KOPT-K1 (cell line): ENCODE measurements at regions not wholly inside any gene's neighbourhood (a gene's known extent, or its start where the extent isn't known, plus 50 kb on each side); places are given as distances from the start of the nearest gene placed in this dataset.
"Not testable (repeated sequence)": the region's sequence is repeated elsewhere in the genome, so short reads cannot be mapped to it uniquely, and the experiment has no call there.

Experiments
- H3K27ac ChIP-seq: fragments of 200-600 bp; sonication (generic); 2 replicates; pipeline ENCODE4 v1.5.1; 2016; ENCODE audit warnings: antibody characterized with exemption, mild to moderate bottlenecking, low read depth, low read length; ENCODE audit not compliant: poor library complexity, severe bottlenecking
- H3K36me3 ChIP-seq: fragments of 200-600 bp; sonication (generic); 2 replicates; pipeline ENCODE4 v1.5.1; 2017; ENCODE audit warnings: antibody characterized with exemption, mild to moderate bottlenecking, low read length, moderate library complexity; ENCODE audit not compliant: insufficient read depth
- H3K9me3 ChIP-seq: fragments of 200-600 bp; sonication (generic); 2 replicates; pipeline ENCODE4 v1.5.1; 2017; ENCODE audit warnings: antibody characterized with exemption, low read length, mild to moderate bottlenecking; ENCODE audit not compliant: insufficient read depth, poor library complexity, severe bottlenecking

DNA sequence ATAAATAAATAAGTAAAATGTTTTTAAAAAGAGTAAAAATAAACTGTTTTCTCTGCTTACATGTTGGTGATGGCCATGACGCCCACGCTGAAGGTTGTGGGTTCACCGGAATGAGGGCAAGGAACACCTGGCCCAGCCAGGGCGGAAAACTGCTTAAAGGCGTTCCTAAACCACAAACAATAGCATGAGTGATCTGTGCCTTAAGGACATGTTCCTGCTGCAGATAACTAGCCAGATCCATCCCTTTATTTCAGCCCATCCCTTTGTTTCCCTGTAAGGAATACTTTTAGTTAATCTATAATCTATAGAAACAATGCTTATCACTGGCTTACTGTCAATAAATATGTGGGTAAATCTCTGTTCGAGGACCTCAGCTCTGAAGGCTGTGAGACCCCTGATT is 63.3 kb upstream of the CEP78 start:
- not testable (repeated sequence) for H3K27ac ChIP-seq, H3K36me3 ChIP-seq, H3K9me3 ChIP-seq

DNA sequence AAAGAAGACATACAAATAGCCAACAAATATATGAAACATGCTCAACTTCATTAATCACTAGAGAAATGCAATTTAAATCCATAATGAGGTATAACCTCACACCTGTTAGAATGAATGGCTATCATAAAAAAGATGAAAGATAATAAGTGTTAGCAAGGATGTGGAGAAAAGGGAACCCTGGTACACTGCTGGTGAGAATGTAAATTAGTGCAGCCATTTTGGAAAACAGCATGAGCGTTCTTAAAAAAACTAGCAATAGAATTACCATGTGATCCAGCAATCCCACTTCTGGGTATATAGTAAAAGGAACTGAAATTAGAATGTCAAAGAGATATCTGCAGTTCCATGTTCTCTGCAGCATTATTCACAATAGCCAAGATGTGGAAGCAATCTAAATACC is 64.2 kb upstream of the CEP78 start:
- no peak overlapping the region for H3K27ac ChIP-seq
- no peaks in the 10 kb centered on the region for H3K9me3 ChIP-seq
- H3K36me3 ChIP-seq: no peaks in the 10 kb centered on the region

DNA sequence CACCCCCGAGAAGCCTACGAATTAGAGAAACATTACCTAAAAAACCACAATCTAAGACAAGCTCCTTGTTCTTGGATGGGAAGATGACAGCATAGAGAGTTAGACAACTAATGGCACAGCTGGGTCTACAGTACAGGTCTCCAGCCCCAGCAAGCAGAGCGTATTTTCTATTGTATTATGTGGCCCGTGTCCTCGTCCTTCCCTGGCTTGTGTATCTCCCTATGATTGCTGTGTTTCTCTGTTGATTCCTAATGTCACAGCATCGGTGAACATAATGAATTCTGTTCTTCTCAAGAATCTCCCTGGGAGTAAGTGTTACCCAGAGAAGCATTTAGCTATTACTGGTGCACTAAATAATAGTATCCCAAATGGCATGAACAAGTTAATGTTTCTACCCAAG is 66.8 kb upstream of the CEP78 start:
- Histone ChIP-seq H3K27ac (no peak overlapping the region), H3K9me3 (no peaks in the 10 kb centered on the region), H3K36me3 (no peaks in the 10 kb centered on the region)

DNA sequence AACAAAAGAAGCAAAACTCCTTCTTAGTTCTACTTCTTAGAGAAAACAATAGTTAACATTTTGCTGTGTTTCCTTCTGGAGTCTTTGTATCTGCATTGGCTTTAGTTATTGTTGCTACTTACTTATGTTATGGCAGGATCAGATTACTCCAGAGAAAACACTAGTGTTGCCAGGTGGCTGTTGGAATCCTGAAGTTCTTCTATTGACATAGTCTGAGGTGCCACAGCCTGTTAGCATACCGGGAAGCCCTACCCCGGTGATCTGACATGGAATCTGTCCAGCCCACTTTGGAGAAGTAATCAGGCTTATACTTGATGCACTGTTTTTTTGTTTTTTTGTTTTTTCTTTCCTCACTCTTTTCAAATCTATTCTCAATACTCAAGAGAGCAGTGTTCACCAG is 68.5 kb upstream of the CEP78 start:
- H3K9me3 ChIP-seq: peaks cover 11% of the 10 kb centered on the region
- no peak overlapping the region for H3K27ac ChIP-seq
- no peaks in the 10 kb centered on the region for H3K36me3 ChIP-seq

DNA sequence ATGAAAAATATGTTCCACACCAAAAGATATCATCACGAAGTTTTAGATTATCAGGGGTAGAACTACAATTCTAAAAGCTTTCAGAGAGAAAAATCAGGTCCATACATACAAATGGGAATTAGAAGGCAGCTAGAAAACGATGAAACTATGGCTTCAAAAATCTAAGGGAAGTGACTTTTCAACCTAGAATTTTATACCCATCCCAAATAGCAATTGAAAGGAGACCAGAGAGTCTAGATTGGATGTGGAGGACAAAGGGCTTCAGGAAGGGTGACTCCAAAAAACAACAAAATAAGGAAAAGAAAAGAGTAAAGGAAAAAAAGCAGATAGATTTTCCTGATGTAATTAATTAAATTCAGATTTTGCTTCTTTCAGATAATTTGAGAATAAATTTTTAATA is 72.0 kb upstream of the CEP78 start:
- Histone ChIP-seq H3K27ac (no peak overlapping the region), H3K9me3 (peaks cover 11% of the 10 kb centered on the region), H3K36me3 (no peaks in the 10 kb centered on the region)

DNA sequence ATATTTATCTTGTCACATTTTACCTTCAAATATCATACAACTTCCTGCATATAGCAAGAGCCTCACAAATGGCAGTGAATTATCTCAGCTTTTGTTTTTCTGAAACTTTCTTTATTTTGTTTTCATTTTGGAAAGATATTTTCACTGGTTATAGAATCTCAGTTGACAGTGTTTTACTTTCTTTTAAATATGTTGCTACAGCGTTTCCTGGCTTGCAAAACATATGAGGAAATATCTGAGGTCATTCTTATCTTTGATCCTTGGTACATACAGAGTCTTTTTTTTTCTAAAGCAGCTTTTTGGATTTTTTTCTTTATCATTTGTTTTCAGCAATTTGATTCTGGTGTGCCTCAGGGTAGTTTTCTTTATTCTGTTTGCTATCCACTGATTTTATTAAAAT is 77.6 kb upstream of the CEP78 start:
- H3K36me3 ChIP-seq: no peaks in the 10 kb centered on the region
- no peak overlapping the region for H3K27ac ChIP-seq
- peaks cover 4% of the 10 kb centered on the region for H3K9me3 ChIP-seq

DNA sequence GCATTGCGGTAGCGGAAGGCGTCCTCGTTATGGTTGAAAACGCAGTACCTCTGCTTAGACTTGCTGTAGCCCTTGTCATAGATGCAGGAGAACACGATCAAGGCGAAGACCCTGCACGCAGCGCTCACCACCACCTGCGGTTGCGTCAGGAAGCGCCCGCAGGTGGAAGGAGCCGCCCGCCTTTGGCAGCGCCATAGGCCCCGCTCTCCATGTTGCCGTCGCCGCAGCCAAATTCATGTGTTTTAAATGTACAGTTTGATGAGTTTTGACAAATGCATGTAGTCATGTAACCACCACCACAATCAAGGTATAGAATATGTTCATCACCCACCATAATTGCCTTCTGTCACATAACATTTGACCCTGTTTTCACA is 84.9 kb upstream of the CEP78 start:
- no peaks in the 10 kb centered on the region for H3K9me3 ChIP-seq
- no peak overlapping the region for H3K27ac ChIP-seq
- H3K36me3 ChIP-seq: no peaks in the 10 kb centered on the region

DNA sequence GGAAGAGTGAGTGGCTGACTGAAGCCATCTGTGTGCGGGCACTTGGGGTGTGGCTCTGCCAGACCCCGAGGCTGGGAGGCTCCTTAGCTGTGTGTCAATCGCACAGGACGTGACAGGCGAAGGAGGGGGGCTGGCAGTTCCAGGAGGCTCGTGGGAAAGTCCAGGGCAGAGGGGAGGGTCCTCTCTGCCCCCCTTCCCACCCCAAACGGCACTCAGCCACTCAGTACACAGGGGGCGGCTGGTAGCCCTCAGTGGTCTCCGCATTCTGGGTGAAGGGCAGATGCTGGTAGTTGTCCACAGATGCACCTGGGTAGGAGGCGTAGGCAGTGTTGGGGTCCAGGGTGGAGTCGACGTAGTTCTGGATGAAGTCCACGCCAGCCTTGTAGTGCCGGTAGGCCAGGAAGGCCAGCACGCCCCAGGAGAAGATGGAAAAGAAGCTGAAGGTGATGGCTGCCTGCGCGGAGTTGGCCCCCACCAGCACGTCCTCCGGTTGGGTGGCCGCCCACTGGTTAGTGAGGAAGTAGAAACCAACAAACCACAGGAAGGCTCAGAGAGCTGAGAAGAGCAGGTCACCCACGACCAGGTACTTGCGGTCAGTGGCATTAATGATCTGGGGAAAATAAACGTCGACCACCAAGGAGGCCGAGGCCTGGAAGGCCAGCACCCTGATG is 85.4 kb upstream of the CEP78 start:
- Histone ChIP-seq H3K27ac (no peak overlapping the region), H3K36me3 (no peaks in the 10 kb centered on the region), H3K9me3 (no peaks in the 10 kb centered on the region)

DNA sequence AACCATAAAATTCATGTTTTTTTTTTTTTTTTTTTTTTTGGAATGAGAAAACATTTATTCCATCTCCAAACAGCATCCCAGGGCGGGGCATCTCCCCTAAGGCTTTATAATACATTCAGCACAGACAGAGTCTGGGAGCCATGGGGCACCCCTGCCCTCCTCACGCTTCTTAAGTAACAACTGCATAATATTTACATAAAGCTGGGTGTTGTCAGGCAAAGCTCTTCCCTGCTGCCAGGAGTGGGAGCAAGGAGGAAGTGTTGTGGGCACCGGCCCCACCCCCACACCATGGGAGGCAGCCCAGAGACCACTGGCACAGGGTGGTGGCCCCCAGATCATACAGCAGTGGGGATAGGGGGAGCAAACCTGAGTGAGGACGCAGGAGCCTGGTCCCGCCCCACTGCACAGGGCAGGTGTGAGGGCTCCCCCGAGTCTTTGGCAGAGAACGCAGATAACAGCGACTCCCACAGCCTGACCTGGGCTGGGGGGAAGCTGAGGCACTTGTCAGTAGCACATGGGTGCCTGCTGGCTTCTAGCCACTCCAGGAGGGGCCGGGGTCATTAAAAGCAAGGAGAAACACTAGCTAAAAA is 86.1 kb upstream of the CEP78 start:
- Histone ChIP-seq H3K27ac (no peak overlapping the region), H3K9me3 (no peaks in the 10 kb centered on the region)

DNA sequence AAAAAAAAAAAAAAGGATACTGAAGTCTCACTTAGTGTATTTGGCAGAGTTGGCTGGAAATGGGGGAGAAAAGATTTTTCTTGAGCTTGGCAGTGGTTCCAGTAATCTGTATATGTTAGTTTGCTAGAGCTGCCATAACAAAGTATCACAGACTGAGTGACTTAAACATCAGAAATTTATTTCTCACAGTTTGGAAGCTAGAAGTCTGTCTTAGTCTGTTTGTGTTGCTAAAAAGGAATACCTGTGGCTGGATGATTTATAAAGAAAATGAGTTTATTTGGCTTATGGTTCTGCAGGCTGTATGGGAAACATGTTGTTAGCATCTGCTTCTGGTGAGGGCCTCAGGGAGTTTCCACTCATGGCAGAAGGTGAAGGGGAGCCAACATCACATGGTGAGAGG is 89.6 kb upstream of the CEP78 start:
- Histone ChIP-seq H3K36me3 (no peaks in the 10 kb centered on the region), H3K27ac (no peak overlapping the region), H3K9me3 (peaks cover 6% of the 10 kb centered on the region)

More for the DNA sequence above, 86.1 kb upstream of the CEP78 start:
- H3K36me3 ChIP-seq: no peaks in the 10 kb centered on the region

DNA sequence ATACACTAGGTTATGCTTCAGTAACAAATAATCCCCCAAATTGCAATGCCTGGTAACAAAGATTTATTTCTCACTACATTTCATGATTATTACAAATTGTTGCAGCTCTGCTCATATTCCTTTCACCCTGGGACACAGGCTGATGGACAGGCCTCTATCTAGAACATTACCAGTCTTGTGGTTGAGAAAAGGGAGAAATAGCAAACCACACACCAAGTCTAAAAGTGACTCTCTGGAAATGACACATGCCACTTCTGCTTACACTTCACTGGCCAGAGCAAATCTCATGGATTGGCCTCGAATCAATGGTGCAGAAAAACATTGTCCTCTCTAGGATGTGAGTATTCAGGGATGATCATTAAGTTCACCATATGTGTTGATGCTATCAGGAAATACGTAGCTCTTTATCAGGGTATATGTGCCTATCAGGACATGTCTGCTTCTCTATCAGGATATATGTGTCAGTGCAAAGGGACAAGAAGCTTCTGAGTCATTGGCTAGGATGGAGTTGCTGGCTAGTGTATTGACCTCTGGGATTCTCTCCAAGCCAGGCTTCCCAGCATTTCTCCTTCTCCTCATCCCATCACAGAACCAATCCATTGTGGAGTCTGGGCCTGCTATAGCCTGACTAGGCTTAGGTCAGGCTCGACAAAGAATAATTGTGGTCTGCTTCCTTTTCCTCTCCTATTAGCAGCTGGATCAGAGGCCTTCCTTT is 91.1 kb upstream of the CEP78 start:
- H3K36me3 ChIP-seq: no peaks in the 10 kb centered on the region
- no peak overlapping the region for H3K27ac ChIP-seq
- peaks cover 8% of the 10 kb centered on the region for H3K9me3 ChIP-seq

DNA sequence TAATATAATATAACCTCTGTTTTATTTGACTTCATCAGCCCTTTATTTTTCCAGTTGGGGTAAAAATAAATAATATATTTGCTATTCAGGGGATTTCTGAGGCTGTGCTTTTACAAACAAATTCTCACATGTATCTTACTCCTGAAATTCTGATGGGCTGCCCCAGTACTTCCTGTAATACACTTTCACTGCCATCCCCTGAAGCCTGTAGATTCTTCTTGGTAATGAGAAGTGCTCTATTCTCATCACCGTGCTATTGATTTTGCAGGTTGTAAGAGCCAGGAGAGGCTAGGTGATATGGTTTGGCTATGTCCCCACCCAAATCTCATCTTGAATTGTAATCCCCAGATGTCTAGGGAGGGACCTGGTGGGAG is 91.9 kb upstream of the CEP78 start:
- peaks cover 15% of the 10 kb centered on the region for H3K9me3 ChIP-seq
- H3K27ac ChIP-seq: no peak overlapping the region
- H3K36me3 ChIP-seq: no peaks in the 10 kb centered on the region

DNA sequence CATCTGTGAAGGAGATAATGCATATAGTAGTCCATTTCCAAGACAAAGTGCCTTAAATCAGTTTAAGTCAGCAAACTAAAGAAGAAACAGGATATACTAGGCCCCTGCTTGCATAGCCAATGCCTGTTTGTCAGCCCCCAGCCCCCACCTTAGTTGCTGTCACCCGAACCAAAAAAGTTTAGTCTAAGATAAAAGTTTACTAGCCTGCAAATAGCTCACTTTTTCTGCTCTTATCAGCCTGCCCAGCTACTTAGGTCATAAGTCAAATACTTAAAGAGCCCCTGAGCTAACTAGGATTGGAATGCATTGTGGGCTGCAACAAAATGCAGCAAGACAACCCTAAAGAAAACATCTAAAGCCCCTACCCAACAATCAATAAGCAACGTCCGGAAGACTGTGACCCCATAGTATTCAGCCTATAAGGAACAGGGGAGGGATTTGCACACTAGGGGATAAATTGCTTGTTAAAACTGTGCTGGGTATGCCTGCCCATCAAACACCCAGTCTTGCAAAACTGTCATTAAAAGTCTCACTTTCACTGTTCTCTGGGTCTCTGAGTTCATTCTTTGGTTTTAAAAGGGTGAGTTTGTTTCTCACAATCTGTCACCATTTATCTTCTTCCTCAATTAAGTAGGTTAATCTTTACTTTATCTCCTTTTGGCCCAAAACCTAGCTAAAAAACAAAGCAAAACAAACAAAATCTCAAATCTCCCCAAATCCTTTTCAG is 92.4 kb upstream of the CEP78 start:
- Histone ChIP-seq H3K9me3 (peaks cover 15% of the 10 kb centered on the region), H3K27ac (no peak overlapping the region), H3K36me3 (no peaks in the 10 kb centered on the region)

DNA sequence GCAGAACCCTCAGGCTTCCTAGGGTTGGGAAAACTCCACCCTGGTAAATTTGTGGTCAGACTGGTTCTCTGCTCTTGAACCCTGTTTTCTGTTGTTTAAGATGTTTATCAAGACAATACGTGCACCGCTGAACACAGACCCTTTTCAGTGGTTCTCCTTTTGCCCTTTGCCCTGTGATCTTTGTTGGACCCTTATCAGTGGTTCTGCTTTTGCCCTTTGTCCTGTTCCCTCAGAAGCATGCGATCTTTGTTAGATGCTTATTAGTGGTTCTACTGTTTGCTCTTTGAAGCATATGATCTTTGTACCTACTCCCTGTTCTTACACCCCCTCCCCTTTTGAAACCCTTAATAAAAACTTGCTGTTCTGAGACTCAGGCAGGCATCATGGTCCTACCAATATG is 93.6 kb upstream of the CEP78 start:
- H3K9me3 ChIP-seq: peaks cover 15% of the 10 kb centered on the region

DNA sequence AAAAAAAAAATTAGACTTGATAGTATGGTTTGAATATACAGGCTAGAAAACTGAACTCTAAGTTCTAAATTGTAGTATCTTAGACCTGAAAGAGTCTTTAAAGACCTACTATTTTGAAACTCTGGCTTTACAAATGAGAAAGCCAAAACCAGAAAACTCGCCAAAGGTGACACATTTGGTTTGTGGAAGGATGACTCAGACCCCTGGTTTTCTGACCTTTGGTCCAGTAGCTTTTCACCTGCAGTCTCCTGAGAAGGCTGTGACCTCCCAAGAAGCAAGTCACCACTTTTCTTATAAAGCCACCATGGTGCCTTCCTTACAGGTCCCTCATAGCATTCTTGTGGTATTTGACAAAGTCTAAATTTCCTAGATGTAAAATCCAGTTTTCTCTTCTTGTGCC is 102.1 kb upstream of the CEP78 start:
- Histone ChIP-seq H3K9me3 (no peaks in the 10 kb centered on the region), H3K27ac (no peak overlapping the region), H3K36me3 (no peaks in the 10 kb centered on the region)

More for the DNA sequence above, 93.6 kb upstream of the CEP78 start:
- not testable (repeated sequence) for H3K27ac ChIP-seq, H3K36me3 ChIP-seq
